AG08396 (cell line): ENCODE measurements at regions not wholly inside any gene's neighbourhood (a gene's known extent, or its start where the extent isn't known, plus 50 kb on each side); places are given as distances from the start of the nearest gene placed in this dataset.
A peak's percentile ranks its signal among the peaks of the same experiment; 100 is the strongest.

ENCODE experiments used
- DNase-seq: peaks from one replicate; pipeline ENCODE4 v3.0.0; 2012; ENCODE audit warnings: low spot score, mixed read lengths

DNA sequence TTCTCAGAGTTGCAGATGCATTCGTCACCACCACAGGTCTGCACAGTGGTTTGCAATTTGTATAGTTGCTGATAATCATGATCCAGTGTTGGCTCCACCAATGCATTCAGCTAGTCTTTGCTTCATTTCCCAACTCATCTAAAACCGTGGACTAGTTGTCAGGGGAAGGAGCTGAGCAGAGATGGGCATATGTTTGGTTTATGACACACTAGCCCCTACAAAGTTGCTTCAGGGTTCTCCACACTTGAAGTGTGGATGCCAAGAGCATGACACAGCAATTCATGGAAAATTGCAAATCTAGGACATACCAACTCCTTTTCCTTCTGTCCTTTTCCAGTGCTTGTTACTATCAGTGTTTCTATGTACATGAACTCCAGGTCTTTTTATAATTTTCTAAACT lies 168.0 kb downstream of the TNFSF13B start:
- DNase-seq: no peak

DNA sequence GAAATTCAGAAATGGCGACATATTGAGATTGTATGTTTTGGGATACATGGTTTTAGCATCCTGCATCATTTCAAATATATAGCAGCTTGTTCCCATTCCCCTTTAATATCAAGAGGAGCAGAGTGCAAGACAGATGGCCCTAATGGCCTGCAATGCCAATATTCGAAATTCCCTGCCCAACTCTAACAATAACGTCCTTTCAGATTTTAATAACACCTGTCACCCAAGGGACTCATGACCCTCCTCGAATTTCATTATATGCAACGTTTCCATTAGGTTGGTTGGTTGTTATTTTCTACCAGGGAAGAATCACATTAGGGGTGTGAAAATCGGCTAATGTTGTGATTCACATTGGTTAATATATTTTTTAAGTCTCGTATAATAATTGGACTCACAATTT lies 170.0 kb downstream of the TNFSF13B start:
- DNase-seq: no peak

- DNase-seq: no peak
These were observed 174.9 kb downstream of the TNFSF13B start for GRCh38 chr13:108444448-108444847.

DNA sequence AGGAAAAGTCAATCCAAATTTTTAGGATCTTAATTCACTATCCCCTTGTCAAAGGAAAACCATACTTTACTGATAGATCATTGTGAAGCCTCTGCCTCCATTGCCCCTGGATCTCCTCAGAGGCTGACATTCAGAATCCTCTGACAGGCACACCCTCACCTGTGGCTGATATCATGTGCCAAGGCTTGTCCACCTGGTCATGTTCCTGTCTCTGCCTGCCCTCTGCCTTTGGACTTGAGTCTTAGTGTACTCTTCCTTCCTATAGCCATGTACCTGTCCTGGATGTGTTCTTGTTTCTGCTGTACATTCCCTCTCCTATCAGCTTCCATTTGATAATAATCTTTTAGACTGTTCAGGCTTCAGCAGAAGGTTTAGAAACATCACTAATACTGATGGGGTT lies 179.4 kb downstream of the TNFSF13B start:
- DNase-seq: no peak

DNA sequence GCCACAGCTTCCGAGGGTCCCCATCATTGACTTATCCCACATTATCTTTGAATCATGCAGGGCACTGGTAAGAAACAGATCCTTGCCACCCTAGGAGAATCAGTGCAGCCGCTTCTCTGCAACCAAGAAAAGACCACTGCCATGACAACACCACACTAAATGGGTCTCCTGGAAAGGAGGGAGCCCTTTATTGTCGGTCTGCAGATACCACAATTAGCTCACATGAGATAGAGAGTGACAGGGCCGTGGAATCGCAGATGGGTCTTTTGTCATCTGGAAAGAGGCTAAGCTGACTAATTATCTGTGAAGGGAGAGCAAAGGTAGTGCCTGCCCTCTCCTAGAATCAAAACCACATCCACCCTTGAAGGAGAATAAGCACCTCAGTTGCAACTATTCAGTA lies 178.3 kb upstream of the MYO16 start:
- no peak for DNase-seq

DNA sequence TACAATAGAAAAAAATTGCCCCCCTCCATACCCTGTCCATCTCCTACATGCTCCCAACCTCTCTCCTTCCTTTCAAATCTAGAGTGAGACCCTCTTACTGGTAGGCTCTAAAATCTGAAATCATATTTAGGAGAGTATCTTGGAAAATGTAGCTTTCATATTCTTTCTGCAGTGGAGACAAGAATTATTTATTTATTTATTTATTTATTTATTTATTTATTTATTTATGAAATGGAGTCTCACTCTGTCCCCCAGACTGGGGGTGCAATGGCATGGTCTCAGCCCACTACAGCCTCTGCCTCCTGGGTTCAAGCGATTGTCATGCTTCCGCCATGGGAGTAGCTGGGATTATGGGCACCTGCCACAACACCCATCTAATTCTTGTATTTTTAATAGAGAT lies 174.1 kb upstream of the MYO16 start:
- DNase-seq: no peak

DNA sequence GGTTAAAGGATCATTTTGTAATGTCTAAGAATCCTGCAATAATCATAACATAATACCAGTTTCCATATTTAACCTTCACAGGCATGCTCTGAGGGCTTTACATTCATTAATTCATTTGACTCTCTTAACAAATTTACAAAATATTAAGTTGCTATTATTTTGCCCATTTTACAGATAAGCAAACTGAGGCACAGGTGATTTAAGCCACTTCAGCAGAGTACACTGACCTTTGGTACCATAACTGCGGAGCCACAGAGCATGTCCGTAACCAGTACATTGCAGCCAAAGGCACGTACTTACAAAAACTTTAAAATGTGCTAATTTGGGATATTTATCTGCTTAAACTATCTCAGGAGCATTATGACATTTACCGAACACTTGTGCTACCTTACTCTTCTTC lies 169.4 kb upstream of the MYO16 start:
- DNase-seq: no peak

- DNase-seq: no peak
These were observed 168.7 kb upstream of the MYO16 start for GRCh38 chr13:108460746-108461145.

- DNase-seq: peak; percentile 52
These were observed 166.1 kb upstream of the MYO16 start for GRCh38 chr13:108463340-108463739.

DNA sequence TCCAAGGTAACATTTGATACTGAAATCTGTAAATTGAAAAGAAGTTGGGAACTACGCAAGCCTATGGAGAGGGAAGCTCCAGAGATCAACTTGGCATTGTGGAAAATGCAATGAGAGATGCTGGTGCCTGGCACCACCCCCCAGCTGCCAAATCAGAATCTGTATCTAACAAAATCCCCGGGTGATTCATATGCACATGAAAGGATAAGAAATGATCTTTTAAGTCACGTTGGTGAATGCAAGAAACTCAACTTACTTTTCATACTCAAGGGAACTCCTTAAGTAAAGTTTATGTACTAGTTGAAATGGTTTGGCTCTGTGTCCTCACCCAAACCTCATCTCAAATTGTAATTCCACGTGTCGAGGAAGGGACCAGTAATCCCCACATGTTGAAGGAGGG lies 158.5 kb upstream of the MYO16 start:
- DNase-seq: no peak

DNA sequence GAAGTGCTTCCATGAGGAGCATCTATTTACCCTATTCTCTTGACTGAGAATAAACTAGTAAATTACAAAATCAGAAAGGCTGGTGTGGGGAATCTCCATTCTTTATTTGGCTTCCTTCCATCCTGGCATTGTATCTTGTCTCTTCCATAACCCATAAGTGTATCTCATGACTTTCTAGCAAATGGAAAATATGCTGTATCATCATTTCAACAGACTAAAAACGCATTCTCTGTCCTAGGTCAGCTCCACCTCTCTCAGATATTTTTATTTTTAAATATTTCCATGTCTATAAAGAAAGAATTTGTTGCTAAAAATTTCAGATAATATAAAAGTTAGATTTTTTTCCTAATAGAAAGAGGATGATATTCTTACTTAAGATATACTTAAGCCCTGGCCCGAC lies 154.2 kb upstream of the MYO16 start:
- no peak for DNase-seq

GRCh38 chr13:108477376-108477775 lies 152.0 kb upstream of the MYO16 start:
- no peak for DNase-seq

GRCh38 chr13:108478179-108478578 lies 151.2 kb upstream of the MYO16 start:
- no peak for DNase-seq

- no peak for DNase-seq
These were observed 145.4 kb upstream of the MYO16 start for GRCh38 chr13:108483981-108484380.

DNA sequence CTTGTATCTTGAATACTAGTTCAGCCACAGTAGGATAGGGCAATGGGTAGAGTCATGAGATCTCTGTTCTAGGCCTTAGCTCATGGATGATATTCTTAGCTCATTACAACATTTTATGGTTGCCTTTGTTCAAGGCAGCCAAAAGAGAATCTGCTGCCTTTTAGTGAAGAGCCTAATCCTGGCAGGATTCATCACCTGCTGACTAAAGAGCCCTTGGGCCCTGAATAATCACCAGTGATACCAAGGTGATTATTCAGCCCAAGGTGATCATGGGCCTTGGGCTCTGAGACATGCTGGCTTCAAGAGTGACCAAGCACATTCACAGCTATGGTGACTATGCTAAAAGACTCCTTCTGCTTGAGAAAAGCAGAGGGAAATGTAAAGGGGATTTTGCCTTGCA lies 143.3 kb upstream of the MYO16 start:
- no peak for DNase-seq

- DNase-seq: no peak
These were observed 134.3 kb upstream of the MYO16 start for GRCh38 chr13:108494991-108495645.

GRCh38 chr13:108495646-108496361 lies 133.6 kb upstream of the MYO16 start:
- no peak for DNase-seq

DNA sequence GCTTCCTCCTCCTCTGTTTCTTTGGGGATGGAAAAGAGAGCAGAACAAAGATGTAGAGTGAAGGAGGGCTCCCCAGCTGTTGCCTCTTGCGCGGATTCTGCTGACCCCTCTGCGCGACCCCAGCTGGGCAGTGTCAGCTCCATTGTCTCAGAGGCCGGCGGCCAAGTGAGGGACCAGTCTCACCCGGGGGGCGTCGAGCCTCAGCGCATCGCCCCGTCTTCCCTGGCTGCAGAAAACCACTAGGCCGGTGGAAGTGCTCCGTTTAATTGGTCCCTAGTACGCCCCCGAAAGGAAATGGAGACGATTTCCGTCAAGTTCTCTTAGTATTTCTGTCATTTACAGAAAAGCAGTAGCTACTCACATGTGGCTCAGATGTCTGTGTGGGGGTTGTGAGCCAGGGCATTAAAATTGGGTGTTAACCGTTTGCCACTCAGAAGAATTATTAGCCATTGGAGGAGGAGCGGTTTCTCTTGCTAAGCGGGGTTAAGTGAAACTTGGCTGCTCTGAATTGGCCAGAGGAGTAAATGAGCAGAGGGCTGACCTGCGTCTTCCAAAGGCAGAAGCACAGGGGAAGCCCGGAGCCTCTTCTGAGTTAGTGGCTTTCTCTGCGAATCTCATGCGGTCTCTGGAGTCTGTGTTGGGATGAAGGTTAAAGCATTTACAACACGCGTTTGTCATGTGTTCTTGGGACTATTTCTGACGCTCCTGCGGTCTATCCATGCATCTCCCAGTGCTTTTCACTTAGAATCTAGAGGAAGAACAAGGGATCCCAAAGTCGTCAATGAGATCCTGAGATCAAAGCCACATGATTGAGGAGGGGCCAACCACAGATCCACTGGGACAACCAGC lies 132.8 kb upstream of the MYO16 start:
- DNase-seq: no peak

GRCh38 chr13:108500711-108501110 lies 128.7 kb upstream of the MYO16 start:
- no peak for DNase-seq

- no peak for DNase-seq
These were observed 121.1 kb upstream of the MYO16 start for GRCh38 chr13:108508263-108508662.

- no peak for DNase-seq
These were observed 103.6 kb upstream of the MYO16 start for GRCh38 chr13:108525827-108526226.

GRCh38 chr13:108526286-108526685 lies 103.1 kb upstream of the MYO16 start:
- DNase-seq: no peak

DNA sequence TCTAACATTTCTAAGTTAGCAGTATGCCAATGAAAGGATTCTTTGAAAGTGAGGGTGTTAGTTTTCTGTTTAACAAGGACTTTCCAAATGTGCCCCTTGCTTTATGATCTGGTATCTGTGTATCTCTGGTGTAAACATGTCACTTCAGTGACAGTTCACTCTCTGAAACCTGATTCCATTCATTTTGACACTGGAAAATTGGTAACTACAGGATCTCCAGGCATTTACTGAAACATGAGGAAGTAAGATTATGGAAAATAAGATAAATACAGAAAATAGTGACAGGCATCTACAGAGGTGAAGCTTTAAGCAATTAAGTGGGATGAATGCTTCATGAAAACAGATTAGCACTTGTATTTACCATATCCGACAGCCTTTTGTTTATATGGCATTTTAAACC lies 101.6 kb upstream of the MYO16 start:
- no peak for DNase-seq
